Activated CD8-positive, alpha-beta T cell treated with anti-CD3 and anti-CD28 coated beads for 36 hours (primary cell): ENCODE measurements at regions not wholly inside any gene's neighbourhood (a gene's known extent, or its start where the extent isn't known, plus 50 kb on each side); places are given as distances from the start of the nearest gene placed in this dataset.

Experiments
- ATAC-seq: fragments of 200-7000 bp; cut with Tn5 transposase; one replicate; pipeline ENCODE4 v1.10.0; 2021; ENCODE audit warnings: mild to moderate bottlenecking, moderate library complexity
- CTCF ChIA-PET: fragments of 350-600 bp; sonication (Branson Sonifier 250); formaldehyde crosslinking; loops from one replicate; lab custom pipeline; 2021; ENCODE audit warnings: antibody characterized with exemption; lab: Charles Lee
- POLR2A ChIA-PET: fragments of 350-600 bp; sonication (Branson Sonifier 250); formaldehyde crosslinking; loops from one replicate; lab custom pipeline; 2021; ENCODE audit warnings: antibody characterized with exemption; lab: Charles Lee
- DNase-seq: peaks from one replicate; pipeline ENCODE4 v3.0.0-alpha.2; 2020
- H3K27ac Mint-ChIP-seq: one replicate; pipeline ENCODE4 v1.8.0; 2021; ENCODE audit warnings: mild to moderate bottlenecking, mixed read lengths
- H3K27me3 Mint-ChIP-seq: one replicate; pipeline ENCODE4 v1.8.0; 2021; ENCODE audit warnings: mixed read lengths
- H3K36me3 Mint-ChIP-seq: one replicate; pipeline ENCODE4 v1.8.0; 2021; ENCODE audit warnings: low read depth, mixed read lengths
- H3K4me1 Mint-ChIP-seq: one replicate; pipeline ENCODE4 v1.8.0; 2021; ENCODE audit warnings: low read depth, mixed read lengths
- H3K4me3 Mint-ChIP-seq: one replicate; pipeline ENCODE4 v1.8.0; 2021; ENCODE audit warnings: mild to moderate bottlenecking, moderate library complexity, mixed read lengths
- H3K9me3 Mint-ChIP-seq: one replicate; pipeline ENCODE4 v1.8.0; 2021; ENCODE audit warnings: mixed read lengths
- CTCF ChIP-seq: fragments of 200-600 bp; IDR thresholded peaks from one replicate; pipeline ENCODE4 v1.8.0; 2022; ENCODE audit warnings: antibody characterized with exemption, mild to moderate bottlenecking
- intact Hi-C: fragments of 100-400 bp; cut with micrococcal nuclease; formaldehyde crosslinking; loops from one replicate; pipeline ENCODE4 v1.10.0; 2022

GRCh38 chr22:27668828-27669797 is 132.4 kb downstream of the MN1 start:
- ChIA-PET POLR2A (no interaction called here), CTCF (no interaction called here)
- no peaks in the 10 kb centered on the region for H3K4me1 Mint-ChIP-seq
- ATAC-seq (peak; percentile 27), DNase-seq (no peak)
- no peak for TF ChIP-seq CTCF
- peaks cover 7% of the 10 kb centered on the region for H3K9me3 Mint-ChIP-seq
- H3K36me3 Mint-ChIP-seq = no peaks in the 10 kb centered on the region
- H3K27me3 Mint-ChIP-seq = peaks cover 15% of the 10 kb centered on the region
- no peak overlapping the region for H3K4me3 Mint-ChIP-seq
- intact Hi-C loops = no loop called here
- no peak overlapping the region for H3K27ac Mint-ChIP-seq

GRCh38 chr22:27669798-27670599 is 131.6 kb downstream of the MN1 start:
- H3K36me3 Mint-ChIP-seq = no peaks in the 10 kb centered on the region
- H3K27me3 Mint-ChIP-seq = peaks cover 15% of the 10 kb centered on the region
- H3K4me3 Mint-ChIP-seq = no peak overlapping the region
- CTCF ChIA-PET = no interaction called here
- no peak overlapping the region for H3K27ac Mint-ChIP-seq
- TF ChIP-seq CTCF = no peak
- POLR2A ChIA-PET = no interaction called here
- H3K4me1 Mint-ChIP-seq = no peaks in the 10 kb centered on the region
- peaks cover 7% of the 10 kb centered on the region for H3K9me3 Mint-ChIP-seq
- ATAC-seq (no peak), DNase-seq (no peak)
- intact Hi-C loops = no loop called here

GRCh38 chr22:27670701-27671412 is 130.7 kb downstream of the MN1 start:
- H3K27ac Mint-ChIP-seq = no peak overlapping the region
- peaks cover 7% of the 10 kb centered on the region for H3K9me3 Mint-ChIP-seq
- intact Hi-C loops = no loop called here
- TF ChIP-seq CTCF = no peak
- H3K4me3 Mint-ChIP-seq = no peak overlapping the region
- ChIA-PET CTCF (no interaction called here), POLR2A (no interaction called here)
- no peak for ATAC-seq
- H3K36me3 Mint-ChIP-seq = no peaks in the 10 kb centered on the region
- DNase-seq = no peak
- no peaks in the 10 kb centered on the region for H3K4me1 Mint-ChIP-seq
- H3K27me3 Mint-ChIP-seq = peaks cover 15% of the 10 kb centered on the region

- no peak for DNase-seq
- Mint-ChIP-seq H3K27me3 (peaks cover 15% of the 10 kb centered on the region), H3K9me3 (peaks cover 5% of the 10 kb centered on the region), H3K4me3 (no peak overlapping the region), H3K36me3 (no peaks in the 10 kb centered on the region), H3K4me1 (no peaks in the 10 kb centered on the region), H3K27ac (no peak overlapping the region)
- no peak for ATAC-seq
- no peak for TF ChIP-seq CTCF
- POLR2A ChIA-PET = no interaction called here
- CTCF ChIA-PET = no interaction called here
- intact Hi-C loops = no loop called here
These were observed 130.1 kb downstream of the MN1 start for GRCh38 chr22:27671413-27671935.
